ENCODE measurements at regions not wholly inside any gene's neighbourhood (a gene's known extent, or its start where the extent isn't known, plus 50 kb on each side); places are given as distances from the start of the nearest gene placed in this dataset.
A peak's percentile ranks its signal among the peaks of the same experiment; 100 is the strongest.

DNA sequence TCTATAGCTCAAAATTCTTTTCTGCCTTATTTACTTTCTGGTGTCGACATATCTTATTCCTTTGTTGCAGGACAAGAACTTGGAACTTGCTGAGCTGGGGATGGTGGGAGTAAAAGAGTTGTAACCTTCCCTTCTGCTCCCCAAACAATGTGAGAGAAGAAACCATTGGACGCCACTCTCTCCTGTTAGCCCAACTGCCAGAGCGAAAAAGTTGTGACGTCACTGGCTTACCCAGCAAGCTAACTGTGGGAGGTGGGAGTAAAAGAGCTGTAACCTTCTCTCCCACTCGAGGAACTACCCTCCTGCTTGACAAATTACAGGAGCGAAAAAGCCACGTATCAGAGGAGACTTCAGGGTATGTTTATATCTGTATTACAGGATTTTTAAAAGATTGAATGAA is 90.0 kb upstream of the PCDH10 start:
- no peak for DNase-seq (ENCODE audit: low read depth, low spot score)
- H3K4me3 ChIP-seq (ENCODE audit: low read length) = no peak overlapping the region

DNA sequence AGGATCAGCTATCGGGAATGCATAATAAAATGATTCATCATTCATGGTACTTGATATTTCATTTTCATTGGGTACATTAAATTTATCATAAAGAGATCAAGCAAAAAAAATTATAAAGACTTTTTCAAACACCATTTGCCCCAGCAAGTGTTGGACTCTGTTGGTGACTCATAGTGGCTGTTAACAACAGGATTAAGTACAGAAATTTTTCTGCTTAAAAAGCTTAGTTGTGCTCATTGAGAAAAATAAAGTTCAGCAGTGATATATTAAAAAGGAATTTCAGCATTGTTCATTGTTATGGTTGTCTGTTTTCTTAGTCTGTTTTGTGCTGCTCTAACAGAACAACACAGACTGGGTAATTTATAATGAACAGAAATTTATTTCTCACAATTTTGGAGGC is 86.2 kb upstream of the PCDH10 start:
- H3K4me3 ChIP-seq (ENCODE audit: low read length) = no peak overlapping the region
- DNase-seq (ENCODE audit: low read depth, low spot score) = no peak

DNA sequence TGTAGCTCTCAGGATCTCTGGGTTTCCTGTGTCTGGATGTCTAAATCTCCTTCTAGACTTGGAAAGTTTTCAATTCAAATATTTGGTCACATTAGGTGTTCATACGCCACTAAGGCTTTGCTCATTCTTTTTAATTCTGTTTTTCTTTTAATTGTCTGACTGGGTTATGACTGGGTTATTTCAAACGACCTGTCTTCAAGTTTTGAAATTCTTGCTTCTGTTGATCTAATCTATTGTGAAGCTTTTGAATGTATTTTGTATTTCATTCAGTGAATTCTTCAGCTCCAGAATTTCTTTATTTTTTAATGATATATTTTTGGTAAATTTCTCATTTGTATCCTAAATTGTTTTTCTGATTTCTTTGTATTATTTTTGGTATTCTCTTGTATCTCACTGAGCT is 81.0 kb upstream of the PCDH10 start:
- DNase-seq (ENCODE audit: low read depth, low spot score) = no peak
- H3K4me3 ChIP-seq (ENCODE audit: low read length) = no peak overlapping the region

DNA sequence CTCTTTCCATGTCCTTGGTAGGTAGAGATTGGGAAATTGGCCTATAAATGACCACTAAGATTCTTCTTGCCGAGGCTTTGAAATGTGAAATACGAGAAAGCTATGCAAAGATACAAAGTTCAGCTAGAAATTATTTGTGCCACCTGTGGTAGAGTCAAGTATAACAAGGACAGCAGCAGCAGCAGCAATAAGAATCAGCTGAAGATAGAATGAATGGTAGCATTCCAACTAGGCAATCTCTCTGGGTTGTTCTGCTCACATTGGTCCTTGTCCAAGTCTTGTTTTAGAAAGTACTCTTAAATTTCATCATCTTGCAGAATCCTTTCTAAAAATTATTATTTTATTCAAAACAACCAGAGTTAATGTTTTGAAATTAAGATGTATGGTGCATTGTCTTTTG is 67.8 kb upstream of the PCDH10 start:
- no peak overlapping the region for H3K4me3 ChIP-seq (ENCODE audit: low read length)
- peak; percentile 3 for DNase-seq (ENCODE audit: low read depth, low spot score)

DNA sequence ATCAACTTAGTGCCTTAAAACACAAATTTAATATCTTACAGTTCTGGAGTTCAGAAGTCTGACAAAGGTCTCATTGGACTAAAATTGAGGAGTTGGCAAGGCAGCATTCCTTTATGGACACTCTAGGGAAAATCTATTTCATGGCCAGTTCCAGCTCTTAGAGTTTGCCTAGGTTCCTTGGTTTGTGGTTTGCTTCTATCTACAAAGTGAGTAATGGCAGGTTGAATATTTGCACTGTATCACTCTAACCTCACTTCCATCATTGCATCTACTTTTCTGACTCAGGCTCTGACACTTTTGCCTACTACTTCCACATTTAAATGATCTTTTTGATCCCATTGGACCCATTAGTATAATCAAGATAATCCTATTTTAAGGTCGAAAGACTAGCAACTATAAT is 64.7 kb upstream of the PCDH10 start:
- no peak overlapping the region for H3K4me3 ChIP-seq (ENCODE audit: low read length)
- peak; percentile 3 for DNase-seq (ENCODE audit: low read depth, low spot score)

DNA sequence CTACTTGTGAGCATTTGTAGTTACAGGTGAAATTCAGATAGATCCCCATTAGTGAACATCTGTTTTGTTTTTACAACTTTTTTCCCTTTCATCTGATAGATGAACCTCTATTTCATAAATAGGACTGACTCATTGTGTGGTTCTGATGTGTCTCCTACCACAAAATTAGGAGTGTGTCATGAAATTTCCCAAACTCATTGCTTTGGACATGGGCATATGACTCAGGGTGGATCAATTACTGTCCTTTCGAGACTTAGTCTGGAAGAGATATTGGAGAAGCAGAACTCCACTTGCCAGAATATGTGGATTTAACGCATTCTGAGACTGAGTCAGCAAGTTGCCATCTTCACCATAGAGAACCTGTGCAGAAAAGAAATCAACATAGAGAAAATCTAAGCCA is 53.5 kb upstream of the PCDH10 start:
- H3K4me3 ChIP-seq (ENCODE audit: low read length) = no peak overlapping the region
- DNase-seq (ENCODE audit: low read depth, low spot score) = no peak

DNA sequence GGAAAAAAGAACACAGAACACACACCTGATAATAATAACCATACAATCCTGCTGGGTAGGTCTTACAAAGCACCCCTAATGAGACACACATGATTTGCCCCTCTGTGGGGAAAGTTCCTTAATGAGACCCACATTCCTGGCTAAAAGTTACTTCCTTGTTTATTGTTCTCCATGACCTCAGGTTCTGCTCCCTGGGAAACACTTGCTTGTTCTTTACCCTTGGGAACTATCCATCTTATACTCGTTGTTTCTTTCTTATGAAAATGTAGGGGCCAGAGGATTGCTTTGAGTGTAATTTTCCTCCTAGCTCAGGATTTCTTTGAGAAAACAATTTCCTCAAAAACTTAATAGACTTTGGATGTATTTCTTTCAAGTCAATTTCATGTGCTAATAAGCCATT is 52.1 kb upstream of the PCDH10 start:
- no peak overlapping the region for H3K4me3 ChIP-seq (ENCODE audit: low read length)
- no peak for DNase-seq (ENCODE audit: low read depth, low spot score)
